MM.1S (cell line): ENCODE measurements at regions not wholly inside any gene's neighbourhood (a gene's known extent, or its start where the extent isn't known, plus 50 kb on each side); places are given as distances from the start of the nearest gene placed in this dataset.

Experiments
- EZH2 ChIP-seq: fragments of 300-600 bp; sonication (generic); optimal IDR thresholded peaks from 2 replicates; pipeline ENCODE3; 2017; ENCODE audit warnings: low read depth, mild to moderate bottlenecking, antibody characterized with exemption, low read length, mixed read lengths
- TF ChIP-seq, protein P1 (sequence below): fragments of 300-600 bp; sonication (generic); IDR thresholded peaks from 2 replicates; pipeline ENCODE4 v1.5.1; 2016; ENCODE audit warnings: antibody characterized with exemption, low read length, mixed read lengths

DNA sequence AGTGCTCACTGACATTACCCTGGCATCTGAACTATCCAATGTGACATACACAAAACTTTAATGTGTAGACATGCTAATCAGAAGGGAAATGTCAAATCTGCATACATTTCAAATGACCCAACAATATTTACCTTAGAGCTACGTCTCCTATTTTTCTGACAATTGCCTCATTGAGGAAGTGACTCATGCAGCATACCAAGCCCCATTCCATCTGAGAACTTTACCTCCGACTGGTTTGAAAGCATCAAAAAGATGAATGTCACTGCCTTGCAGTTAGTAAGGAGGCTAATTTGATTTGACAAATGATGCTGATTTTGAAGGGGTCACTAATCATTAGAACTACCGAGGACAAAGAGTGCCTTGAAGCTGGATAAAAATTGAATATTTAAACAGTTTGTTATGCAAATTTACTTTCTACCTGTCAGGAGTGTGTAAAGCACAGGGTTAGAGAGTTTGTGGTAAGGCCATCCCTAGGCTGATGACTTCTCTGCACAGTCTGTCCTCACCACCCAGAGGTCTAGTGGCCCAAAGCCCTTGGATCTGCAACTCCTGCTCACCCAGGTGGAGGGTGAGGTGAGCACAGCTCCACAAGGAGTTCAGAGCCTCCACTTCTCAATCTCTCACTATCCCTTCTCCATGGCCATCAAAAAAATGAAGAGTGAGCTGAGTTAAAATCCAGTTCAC is 500.3 kb upstream of the C1orf87 start:
- TF ChIP-seq, protein P1, sequence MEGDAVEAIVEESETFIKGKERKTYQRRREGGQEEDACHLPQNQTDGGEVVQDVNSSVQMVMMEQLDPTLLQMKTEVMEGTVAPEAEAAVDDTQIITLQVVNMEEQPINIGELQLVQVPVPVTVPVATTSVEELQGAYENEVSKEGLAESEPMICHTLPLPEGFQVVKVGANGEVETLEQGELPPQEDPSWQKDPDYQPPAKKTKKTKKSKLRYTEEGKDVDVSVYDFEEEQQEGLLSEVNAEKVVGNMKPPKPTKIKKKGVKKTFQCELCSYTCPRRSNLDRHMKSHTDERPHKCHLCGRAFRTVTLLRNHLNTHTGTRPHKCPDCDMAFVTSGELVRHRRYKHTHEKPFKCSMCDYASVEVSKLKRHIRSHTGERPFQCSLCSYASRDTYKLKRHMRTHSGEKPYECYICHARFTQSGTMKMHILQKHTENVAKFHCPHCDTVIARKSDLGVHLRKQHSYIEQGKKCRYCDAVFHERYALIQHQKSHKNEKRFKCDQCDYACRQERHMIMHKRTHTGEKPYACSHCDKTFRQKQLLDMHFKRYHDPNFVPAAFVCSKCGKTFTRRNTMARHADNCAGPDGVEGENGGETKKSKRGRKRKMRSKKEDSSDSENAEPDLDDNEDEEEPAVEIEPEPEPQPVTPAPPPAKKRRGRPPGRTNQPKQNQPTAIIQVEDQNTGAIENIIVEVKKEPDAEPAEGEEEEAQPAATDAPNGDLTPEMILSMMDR = no peak
- no peak for TF ChIP-seq EZH2
